HCT116 (cell line): ENCODE measurements at regions not wholly inside any gene's neighbourhood (a gene's known extent, or its start where the extent isn't known, plus 50 kb on each side); places are given as distances from the start of the nearest gene placed in this dataset.

Source experiments
- ATAC-seq: fragments of 200-7000 bp; cut with Tn5 transposase; 2 replicates; pipeline ENCODE4 v1.9.1; 2020; ENCODE audit warnings: mild to moderate bottlenecking, moderate library complexity
- BruUV-seq: library from RNA; stranded (reverse); fragments of 400-500 nt; replicated peaks from 2 replicates; lab custom pipeline; 2021; lab: Mats Ljungman, UMichigan
- CTCF ChIA-PET: fragments of 300-600 bp; sonication (Branson Sonifier 250); formaldehyde crosslinking; loops from one replicate; lab custom pipeline; 2021; ENCODE audit warnings: antibody characterized with exemption; lab: Charles Lee
- POLR2A ChIA-PET: fragments of 300-600, 350-600 bp; sonication (Branson Sonifier 250); formaldehyde crosslinking; loops from one replicate; lab custom pipeline; 2021; ENCODE audit warnings: antibody characterized with exemption; lab: Charles Lee
- RAD21 ChIA-PET, 2 experiments: fragments of 300-600 bp; sonication (Branson Sonifier 250); formaldehyde crosslinking; loops; one replicate each; lab custom pipeline; 2023; ENCODE audit warnings: low total read pairs in 2 of 2; ENCODE audit not compliant: uncharacterized antibody in 2 of 2, unreplicated experiment in 2 of 2, low non-redundant PET in 1 of 2; lab: Charles Lee
- DNase-seq: peaks from one replicate; pipeline ENCODE4 v3.0.0-alpha.2; 2010; ENCODE audit warnings: low read depth, low spot score
- H2AFZ ChIP-seq: fragments of 200-600 bp; shearing (Covaris generic), sonication (generic); 2 replicates; pipeline ENCODE4 v1.6.1; 2017; ENCODE audit warnings: low read depth, mixed run types, mixed read lengths, antibody characterized with exemption, low read length; ENCODE audit not compliant: poor library complexity, severe bottlenecking
- H3K27ac ChIP-seq: 2 replicates; pipeline ENCODE4 v1.5.1; 2012; ENCODE audit warnings: low read depth, low read length
- H3K27me3 ChIP-seq: fragments of 200-600 bp; sonication (generic); 2 replicates; pipeline ENCODE4 v1.6.1; 2016; ENCODE audit warnings: mixed run types, low read length, mixed read lengths; ENCODE audit not compliant: insufficient read depth
- H3K36me3 ChIP-seq, 2 experiments: fragments of 200-500 bp in 1 of 2; fragments of 200-600 bp in 1 of 2; sonication (Bioruptor generic) in 1 of 2; sonication (generic) in 1 of 2; 2 replicates each; pipeline versions ENCODE4 v1.5.1 to v1.6.1; 2014 to 2016; ENCODE audit warnings: low read length in 2 of 2, inconsistent platforms in 1 of 2, mixed read lengths in 1 of 2, mixed run types in 1 of 2; ENCODE audit not compliant: insufficient read depth in 2 of 2, control insufficient read depth in 1 of 2
- H3K4me1 ChIP-seq, 2 experiments: fragments of 200-600 bp in 1 of 2; sonication (generic) in 1 of 2; 2 replicates each; pipeline versions ENCODE4 v1.5.1 to v1.6.1; 2012 to 2017; ENCODE audit warnings: low read length in 2 of 2, inconsistent platforms in 1 of 2, mild to moderate bottlenecking in 1 of 2, mixed read lengths in 1 of 2, mixed run types in 1 of 2, moderate library complexity in 1 of 2; ENCODE audit not compliant: insufficient read depth in 2 of 2, control insufficient read depth in 1 of 2
- H3K4me2 ChIP-seq: fragments of 200-600 bp; sonication (generic); 2 replicates; pipeline ENCODE4 v1.6.1; 2017; ENCODE audit warnings: mixed run types, low read length, mixed read lengths
- H3K4me3 ChIP-seq, 2 experiments: fragments of 200-600 bp in 1 of 2; sonication (generic) in 1 of 2; replicated peaks in 1 of 2; 2 replicates each; pipeline ENCODE4 v1.5.1; 2011 to 2016; ENCODE audit warnings: low read length in 2 of 2, control low read depth in 1 of 2, low read depth in 1 of 2, mild to moderate bottlenecking in 1 of 2, mixed read lengths in 1 of 2, mixed run types in 1 of 2
- H3K79me2 ChIP-seq: fragments of 200-600 bp; sonication (generic); 2 replicates; pipeline ENCODE4 v1.6.1; 2017; ENCODE audit warnings: mild to moderate bottlenecking, mixed run types, low read length, moderate library complexity, mixed read lengths; ENCODE audit not compliant: insufficient read depth
- H3K9ac ChIP-seq: fragments of 200-600 bp; sonication (generic); 2 replicates; pipeline ENCODE4 v1.6.1; 2016; ENCODE audit warnings: low read length, mixed read lengths
- H3K9me2 ChIP-seq: fragments of 200-600 bp; sonication (generic), shearing (Covaris generic); 2 replicates; pipeline ENCODE4 v1.6.1; 2017; ENCODE audit warnings: mixed run types, mild to moderate bottlenecking, moderate library complexity; ENCODE audit not compliant: insufficient read depth
- H3K9me3 ChIP-seq, 2 experiments: fragments of 200-500 bp in 1 of 2; fragments of 200-600 bp in 1 of 2; sonication (Bioruptor generic) in 1 of 2; sonication (generic) in 1 of 2; 2 replicates each; pipeline ENCODE4 v1.6.1; 2014 to 2017; ENCODE audit warnings: low read length in 2 of 2, mixed read lengths in 2 of 2, inconsistent platforms in 1 of 2, low read depth in 1 of 2, mild to moderate bottlenecking in 1 of 2, mixed run types in 1 of 2, moderate library complexity in 1 of 2; ENCODE audit not compliant: control insufficient read depth in 1 of 2, insufficient read depth in 1 of 2
- H4K20me1 ChIP-seq: fragments of 200-600 bp; sonication (generic), shearing (Covaris generic); 2 replicates; pipeline ENCODE4 v1.6.1; 2017; ENCODE audit warnings: mixed run types, mild to moderate bottlenecking, moderate library complexity; ENCODE audit not compliant: insufficient read depth
- ATF3 ChIP-seq: IDR thresholded peaks from 2 replicates; pipeline ENCODE4 v1.6.1; 2012
- CEBPB ChIP-seq: IDR thresholded peaks from 2 replicates; pipeline ENCODE4 v1.6.1; 2012; ENCODE audit warnings: low read depth
- EGR1 ChIP-seq: IDR thresholded peaks from 2 replicates; pipeline ENCODE4 v1.6.1; 2012; ENCODE audit warnings: low read depth
- EZH2phosphoT487 ChIP-seq: fragments of 200-600 bp; IDR thresholded peaks from 2 replicates; pipeline ENCODE4 v1.6.1; 2018; ENCODE audit warnings: antibody characterized with exemption, borderline replicate concordance
- FOSL1 ChIP-seq: IDR thresholded peaks from 2 replicates; pipeline ENCODE4 v1.6.1; 2012; ENCODE audit warnings: low read depth
- JUND ChIP-seq: IDR thresholded peaks from 2 replicates; pipeline ENCODE4 v1.6.1; 2012
- POLR2A ChIP-seq: IDR thresholded peaks from 2 replicates; pipeline ENCODE4 v1.7.0; 2011; ENCODE audit warnings: borderline replicate concordance; ENCODE audit not compliant: insufficient read depth, insufficient read length; ENCODE audit errors: extremely low read depth
- RAD21 ChIP-seq: IDR thresholded peaks from 2 replicates; pipeline ENCODE4 v1.6.1; 2012; ENCODE audit warnings: low read depth, mild to moderate bottlenecking
- SP1 ChIP-seq: IDR thresholded peaks from 2 replicates; pipeline ENCODE4 v1.6.1; 2012; ENCODE audit warnings: low read depth
- TCF7L2 ChIP-seq: IDR thresholded peaks from 2 replicates; pipeline ENCODE4 v1.7.0; 2011; ENCODE audit warnings: borderline replicate concordance, inconsistent platforms; ENCODE audit not compliant: insufficient read depth, insufficient read length; ENCODE audit errors: extremely low read depth
- YY1 ChIP-seq: IDR thresholded peaks from 2 replicates; pipeline ENCODE4 v1.6.1; 2011; ENCODE audit warnings: low read length, low read depth, moderate library complexity, mild to moderate bottlenecking; ENCODE audit not compliant: insufficient replicate concordance; ENCODE audit errors: extremely low read depth
- intact Hi-C: fragments of 100-400 bp; cut with micrococcal nuclease; formaldehyde crosslinking; loops from 2 replicates; pipeline ENCODE4 v1.10.0; 2022
- TF ChIP-seq, protein P1 (sequence below): IDR thresholded peaks from 2 replicates; pipeline ENCODE4 v1.6.1; 2012

- ATAC-seq, result no peak
- ChIA-PET CTCF (no interaction called here), RAD21 (no interaction called here), POLR2A (interaction anchor here (0.8 kb wide), 1 partner anchor 10 kb away, joined by 6 read pairs; no protein-coding TSS in a partner anchor)
- H4K20me1 ChIP-seq, result no peaks in the 10 kb centered on the region
- H3K79me2 ChIP-seq, result no peaks in the 10 kb centered on the region
- H3K4me1 ChIP-seq, result peaks cover 0 to 6% of the 10 kb centered on the region in 2 experiments; a peak in 2 of 4 replicates
- no peak overlapping the region for H3K9ac ChIP-seq
- no peak overlapping the region for H3K4me3 ChIP-seq
- BruUV-seq, result no TSS peak
- no peak overlapping the region for H3K27ac ChIP-seq
- H3K27me3 ChIP-seq, result no peaks in the 10 kb centered on the region
- no peaks in the 10 kb centered on the region for H3K9me3 ChIP-seq
- intact Hi-C loops, result no loop called here
- DNase-seq, result no peak
- no peak overlapping the region for H3K4me2 ChIP-seq
- H3K36me3 ChIP-seq, result no peaks in the 10 kb centered on the region
- TF ChIP-seq ATF3 (no peak), EZH2phosphoT487 (no peak)
- no peaks in the 10 kb centered on the region for H3K9me2 ChIP-seq
- H2AFZ ChIP-seq, result no peak overlapping the region
Observed at GRCh38 chr17:31736855-31737625, 122.0 kb downstream of the COPRS start.

GRCh38 chr17:31733326-31733725, 125.7 kb downstream of the COPRS start:
- RAD21 ChIA-PET, result no interaction called here

More at GRCh38 chr17:31733326-31733725, 125.7 kb downstream of the COPRS start:
- H4K20me1 ChIP-seq, result no peaks in the 10 kb centered on the region
- no peak overlapping the region for H3K4me3 ChIP-seq
- no peaks in the 10 kb centered on the region for H3K9me3 ChIP-seq
- ATAC-seq (no peak), DNase-seq (no peak)
- TF ChIP-seq RAD21 (no peak), FOSL1 (no peak), CEBPB (no peak), EGR1 (no peak), POLR2A (no peak), YY1 (no peak), SP1 (no peak), JUND (no peak), EZH2phosphoT487 (no peak), TCF7L2 (no peak)
- TF ChIP-seq, protein P1, sequence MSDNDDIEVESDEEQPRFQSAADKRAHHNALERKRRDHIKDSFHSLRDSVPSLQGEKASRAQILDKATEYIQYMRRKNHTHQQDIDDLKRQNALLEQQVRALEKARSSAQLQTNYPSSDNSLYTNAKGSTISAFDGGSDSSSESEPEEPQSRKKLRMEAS, result no peak
- H3K27ac ChIP-seq, result no peak overlapping the region
- no TSS peak for BruUV-seq
- no peak overlapping the region for H3K9ac ChIP-seq
- H3K9me2 ChIP-seq, result no peaks in the 10 kb centered on the region
- no peaks in the 10 kb centered on the region for H3K27me3 ChIP-seq
- CTCF ChIA-PET, result no interaction called here
- POLR2A ChIA-PET, result no interaction called here
- no peak overlapping the region for H3K4me2 ChIP-seq
- H3K79me2 ChIP-seq, result no peaks in the 10 kb centered on the region
- no peak overlapping the region for H2AFZ ChIP-seq
- intact Hi-C loops, result no loop called here
- H3K4me1 ChIP-seq, result peaks cover 0 to 5% of the 10 kb centered on the region in 2 experiments; a peak in 2 of 4 replicates
- H3K36me3 ChIP-seq, result no peaks in the 10 kb centered on the region
